Neural crest cell (in vitro differentiated cells): ENCODE measurements at regions not wholly inside any gene's neighbourhood (a gene's known extent, or its start where the extent isn't known, plus 50 kb on each side); places are given as distances from the start of the nearest gene placed in this dataset.
"Not testable (repeated sequence)": the region's sequence is repeated elsewhere in the genome, so short reads cannot be mapped to it uniquely, and the experiment has no call there.

Experiments used
- DNase-seq: peaks from one replicate; pipeline ENCODE4 v3.0.0; 2021; ENCODE audit warnings: low read depth, mixed read lengths, low spot score
- H3K27ac Mint-ChIP-seq: one replicate; pipeline ENCODE4 v1.8.0; 2021; ENCODE audit warnings: mild to moderate bottlenecking, mixed read lengths; ENCODE audit not compliant: unreplicated experiment
- H3K27me3 Mint-ChIP-seq: 2 replicates; pipeline ENCODE4 v1.8.0; 2021; ENCODE audit warnings: low read depth, mild to moderate bottlenecking, mixed read lengths
- H3K36me3 Mint-ChIP-seq: 2 replicates; pipeline ENCODE4 v1.8.0; 2021; ENCODE audit warnings: low read depth, mild to moderate bottlenecking, mixed read lengths
- H3K4me1 Mint-ChIP-seq: 2 replicates; pipeline ENCODE4 v1.8.0; 2021; ENCODE audit warnings: mixed read lengths
- H3K4me3 Mint-ChIP-seq: one replicate; pipeline ENCODE4 v1.8.0; 2021; ENCODE audit warnings: mild to moderate bottlenecking, mixed read lengths
- H3K9me3 Mint-ChIP-seq: 2 replicates; pipeline ENCODE4 v1.8.0; 2021; ENCODE audit warnings: mixed read lengths
- TF ChIP-seq, protein P1 (sequence below): fragments of 200-600 bp; sonication (generic); conservative IDR thresholded peaks from 2 replicates; pipeline ENCODE4 v1.5.0; 2021; ENCODE audit warnings: antibody characterized with exemption, mild to moderate bottlenecking

- Mint-ChIP-seq H3K4me1 (peaks cover 21% of the 10 kb centered on the region), H3K27ac (no peak overlapping the region), H3K27me3 (no peaks in the 10 kb centered on the region), H3K9me3 (peaks cover 15% of the 10 kb centered on the region), H3K4me3 (no peak overlapping the region), H3K36me3 (no peaks in the 10 kb centered on the region)
- DNase-seq: no peak
- TF ChIP-seq, protein P1, sequence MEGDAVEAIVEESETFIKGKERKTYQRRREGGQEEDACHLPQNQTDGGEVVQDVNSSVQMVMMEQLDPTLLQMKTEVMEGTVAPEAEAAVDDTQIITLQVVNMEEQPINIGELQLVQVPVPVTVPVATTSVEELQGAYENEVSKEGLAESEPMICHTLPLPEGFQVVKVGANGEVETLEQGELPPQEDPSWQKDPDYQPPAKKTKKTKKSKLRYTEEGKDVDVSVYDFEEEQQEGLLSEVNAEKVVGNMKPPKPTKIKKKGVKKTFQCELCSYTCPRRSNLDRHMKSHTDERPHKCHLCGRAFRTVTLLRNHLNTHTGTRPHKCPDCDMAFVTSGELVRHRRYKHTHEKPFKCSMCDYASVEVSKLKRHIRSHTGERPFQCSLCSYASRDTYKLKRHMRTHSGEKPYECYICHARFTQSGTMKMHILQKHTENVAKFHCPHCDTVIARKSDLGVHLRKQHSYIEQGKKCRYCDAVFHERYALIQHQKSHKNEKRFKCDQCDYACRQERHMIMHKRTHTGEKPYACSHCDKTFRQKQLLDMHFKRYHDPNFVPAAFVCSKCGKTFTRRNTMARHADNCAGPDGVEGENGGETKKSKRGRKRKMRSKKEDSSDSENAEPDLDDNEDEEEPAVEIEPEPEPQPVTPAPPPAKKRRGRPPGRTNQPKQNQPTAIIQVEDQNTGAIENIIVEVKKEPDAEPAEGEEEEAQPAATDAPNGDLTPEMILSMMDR: no peak
Measured at GRCh38 chr12:89269174-89269573, 83.1 kb downstream of the DUSP6 start.

GRCh38 chr12:89267404-89267803 is 84.9 kb downstream of the DUSP6 start:
- Mint-ChIP-seq H3K36me3 (no peaks in the 10 kb centered on the region), H3K27me3 (no peaks in the 10 kb centered on the region), H3K4me3 (no peak overlapping the region), H3K4me1 (peaks cover 21% of the 10 kb centered on the region), H3K9me3 (peaks cover 10% of the 10 kb centered on the region), H3K27ac (no peak overlapping the region)
- no peak for DNase-seq
- TF ChIP-seq, protein P1: no peak

DNA sequence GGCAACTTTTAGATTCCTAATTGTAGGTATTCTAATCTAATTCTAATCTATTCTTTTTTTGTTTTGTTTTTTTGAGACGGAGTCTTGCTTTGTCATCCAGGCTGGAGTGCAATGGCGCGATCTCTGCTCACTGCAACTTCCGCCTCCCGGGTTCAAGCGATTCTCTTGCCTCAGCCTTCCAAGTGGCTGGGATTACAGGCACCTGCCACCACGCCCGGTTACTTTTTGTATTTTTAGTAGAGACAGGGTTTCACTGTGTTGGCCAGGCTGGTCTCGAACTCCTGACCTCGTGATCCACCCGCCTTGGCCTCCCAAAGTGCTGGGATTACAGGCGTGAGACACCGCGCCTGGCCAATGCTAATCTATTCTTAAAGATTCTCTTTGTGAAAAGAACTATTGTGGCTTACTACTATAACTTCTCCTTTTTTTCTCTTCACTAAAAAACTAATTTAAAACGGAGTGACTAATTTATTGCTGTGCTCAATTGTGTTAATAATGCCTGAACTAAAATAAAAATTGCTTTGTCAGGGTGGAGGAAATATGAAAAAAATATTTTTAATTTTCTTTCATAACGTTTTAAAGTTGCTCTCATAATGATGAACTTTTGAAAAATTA is 85.6 kb downstream of the DUSP6 start:
- peaks cover 21% of the 10 kb centered on the region for H3K4me1 Mint-ChIP-seq
- H3K27ac Mint-ChIP-seq: peak overlapping the region; percentile 10
- H3K4me3 Mint-ChIP-seq, H3K9me3 Mint-ChIP-seq, H3K36me3 Mint-ChIP-seq, H3K27me3 Mint-ChIP-seq, DNase-seq: not testable (repeated sequence)

DNA sequence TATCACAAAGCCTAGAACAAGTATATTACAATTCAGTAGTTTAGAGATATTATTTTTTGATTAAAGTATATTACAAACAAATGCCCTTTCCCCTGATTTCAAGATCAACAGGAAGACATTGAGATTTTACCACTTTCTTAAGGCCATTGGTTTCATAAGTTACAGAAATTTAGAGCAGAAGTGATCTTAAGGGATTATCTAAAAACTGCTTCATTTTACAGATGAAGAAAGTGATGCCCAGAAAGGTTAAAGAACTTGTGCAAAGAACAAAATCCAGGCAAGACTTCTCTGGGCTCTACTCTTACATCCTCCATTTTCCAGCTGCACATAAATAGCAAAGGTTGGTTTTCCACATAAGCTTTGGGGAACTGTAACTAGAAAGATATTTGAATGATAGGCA is 87.5 kb downstream of the DUSP6 start:
- TF ChIP-seq, protein P1: no peak

DNA sequence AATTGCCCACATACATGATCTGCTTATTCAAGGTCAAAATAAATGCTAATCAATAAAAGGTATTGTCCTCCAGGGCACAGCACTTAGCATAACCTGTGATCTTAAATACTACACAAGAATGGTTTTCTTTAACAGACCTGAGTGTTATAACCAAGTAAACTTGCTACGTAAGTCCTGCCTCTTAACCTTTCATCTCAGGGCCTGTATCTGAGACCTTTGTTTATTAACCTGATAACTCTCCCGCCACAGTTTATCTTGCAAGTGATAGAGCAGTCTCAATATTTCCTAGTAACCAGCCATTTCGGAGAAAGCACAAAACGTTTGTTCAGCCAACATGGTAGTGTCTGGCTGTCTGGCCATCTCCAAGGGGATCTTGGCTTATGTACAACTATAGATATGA is 88.4 kb downstream of the DUSP6 start:
- Mint-ChIP-seq H3K27me3 (no peaks in the 10 kb centered on the region), H3K27ac (no peak overlapping the region), H3K4me1 (peaks cover 21% of the 10 kb centered on the region), H3K9me3 (peaks cover 4% of the 10 kb centered on the region), H3K36me3 (no peaks in the 10 kb centered on the region), H3K4me3 (no peak overlapping the region)
- no peak for DNase-seq
- TF ChIP-seq, protein P1: no peak

More for the DNA sequence above, 87.5 kb downstream of the DUSP6 start:
- H3K36me3 Mint-ChIP-seq: no peaks in the 10 kb centered on the region
- no peak overlapping the region for H3K27ac Mint-ChIP-seq
- H3K4me3 Mint-ChIP-seq: no peak overlapping the region
- H3K27me3 Mint-ChIP-seq: no peaks in the 10 kb centered on the region
- no peak for DNase-seq
- peaks cover 21% of the 10 kb centered on the region for H3K4me1 Mint-ChIP-seq
- H3K9me3 Mint-ChIP-seq: peaks cover 3% of the 10 kb centered on the region

GRCh38 chr12:89262855-89263552 is 89.3 kb downstream of the DUSP6 start:
- H3K27me3 Mint-ChIP-seq: no peaks in the 10 kb centered on the region
- peaks cover 9% of the 10 kb centered on the region for H3K9me3 Mint-ChIP-seq
- no peaks in the 10 kb centered on the region for H3K36me3 Mint-ChIP-seq
- H3K4me3 Mint-ChIP-seq: no peak overlapping the region
- TF ChIP-seq, protein P1: no peak
- DNase-seq: no peak
- peaks cover 16% of the 10 kb centered on the region for H3K4me1 Mint-ChIP-seq
- no peak overlapping the region for H3K27ac Mint-ChIP-seq
